ENCODE measurements at regions not wholly inside any gene's neighbourhood (a gene's known extent, or its start where the extent isn't known, plus 50 kb on each side); places are given as distances from the start of the nearest gene placed in this dataset.

DNA sequence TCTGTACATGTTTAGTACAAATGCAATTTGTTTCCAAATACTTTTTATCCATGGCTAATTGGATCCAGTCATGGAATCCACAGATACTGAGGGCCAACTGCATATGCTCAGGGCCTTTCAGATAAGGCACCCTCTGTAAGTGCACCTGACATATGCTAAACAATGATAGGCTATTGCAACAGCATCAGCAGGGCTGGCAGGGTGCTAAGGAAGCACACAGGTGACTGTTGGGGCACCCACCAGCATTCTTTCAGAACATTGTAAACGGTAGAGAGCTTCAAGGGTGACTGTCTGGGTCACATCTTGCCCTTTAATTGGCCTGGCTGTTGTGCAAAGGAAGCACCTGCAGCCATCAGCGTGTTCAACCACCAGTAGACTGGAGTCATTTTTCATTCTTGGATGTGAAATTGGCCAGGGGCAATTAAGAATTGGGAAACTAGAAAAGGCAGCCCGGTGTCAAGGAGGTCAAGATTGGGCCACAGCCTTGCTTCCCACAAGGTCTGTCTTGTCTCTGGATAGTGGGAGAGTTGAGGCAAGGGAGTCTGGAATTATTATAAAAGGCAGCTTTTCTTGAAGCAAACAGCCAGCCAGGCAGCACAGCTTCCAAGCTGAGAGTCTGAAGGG, 129.3 kb upstream of the RAI14 start:
- TF ChIP-seq MXI1 (IDR thresholded peaks at IDR 0.05; ENCODE audit: low read depth, low read length) (no peak), PHF21A (IDR thresholded peaks at IDR 0.05; ENCODE audit: borderline replicate concordance, low read depth) (no peak), SAFB2 (IDR thresholded peaks at IDR 0.05; ENCODE audit: borderline replicate concordance, low read depth, low read length, severe bottlenecking) (no peak), ZNF184 (CRISPR knock-in tag; IDR thresholded peaks at IDR 0.05) (no peak), HDAC3 (IDR thresholded peaks at IDR 0.05; ENCODE audit: borderline replicate concordance, partially characterized antibody) (no peak), RBM14 (IDR thresholded peaks at IDR 0.05; ENCODE audit: borderline replicate concordance, insufficient read depth, low read depth, low read length) (no peak), GABPB1 (CRISPR knock-in tag; IDR thresholded peaks at IDR 0.05) (no peak), PHB2 (IDR thresholded peaks at IDR 0.05; ENCODE audit: low read depth) (0 out of 2 replicates have a peak, but pooled peaks have one; percentile 26), POLR2A (conservative IDR thresholded peaks at IDR 0.05) (no peak), NCOA4 (IDR thresholded peaks at IDR 0.05; ENCODE audit: partially characterized antibody) (no peak), KDM1A (IDR thresholded peaks at IDR 0.05) (0 out of 4 replicates have a peak, but pooled peaks of 1 of the 2 experiments have one; percentile 25)
- TF ChIP-seq, protein P1, sequence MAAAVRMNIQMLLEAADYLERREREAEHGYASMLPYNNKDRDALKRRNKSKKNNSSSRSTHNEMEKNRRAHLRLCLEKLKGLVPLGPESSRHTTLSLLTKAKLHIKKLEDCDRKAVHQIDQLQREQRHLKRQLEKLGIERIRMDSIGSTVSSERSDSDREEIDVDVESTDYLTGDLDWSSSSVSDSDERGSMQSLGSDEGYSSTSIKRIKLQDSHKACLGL (CRISPR knock-in tag; IDR thresholded peaks at IDR 0.05; ENCODE audit: borderline replicate concordance, poor library complexity, severe bottlenecking), result no peak
- TF ChIP-seq, protein P2, sequence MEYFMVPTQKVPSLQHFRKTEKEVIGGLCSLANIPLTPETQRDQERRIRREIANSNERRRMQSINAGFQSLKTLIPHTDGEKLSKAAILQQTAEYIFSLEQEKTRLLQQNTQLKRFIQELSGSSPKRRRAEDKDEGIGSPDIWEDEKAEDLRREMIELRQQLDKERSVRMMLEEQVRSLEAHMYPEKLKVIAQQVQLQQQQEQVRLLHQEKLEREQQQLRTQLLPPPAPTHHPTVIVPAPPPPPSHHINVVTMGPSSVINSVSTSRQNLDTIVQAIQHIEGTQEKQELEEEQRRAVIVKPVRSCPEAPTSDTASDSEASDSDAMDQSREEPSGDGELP (CRISPR knock-in tag; IDR thresholded peaks at IDR 0.05; ENCODE audit: borderline replicate concordance), result no peak

Measured in K562 (cell line).